Coronary artery (tissue), 2 donors: ENCODE measurements at regions not wholly inside any gene's neighbourhood (a gene's known extent, or its start where the extent isn't known, plus 50 kb on each side); places are given as distances from the start of the nearest gene placed in this dataset.

Experiments
- DNase-seq: peaks from one replicate; pipeline ENCODE4 v3.0.0-alpha.2; 2017; ENCODE audit warnings: low spot score
- H3K27ac ChIP-seq, 2 donors: fragments of 200-600 bp; sonication (generic); one replicate each; pipeline ENCODE4 v1.5.1; 2016 to 2019
- H3K4me3 ChIP-seq: fragments of 200-600 bp; sonication (generic); 2 replicates; pipeline ENCODE4 v1.5.1; 2016; ENCODE audit warnings: mild to moderate bottlenecking, moderate library complexity
- CTCF ChIP-seq: fragments of 200-600 bp; sonication (generic); IDR thresholded peaks from one replicate; pipeline ENCODE4 v1.5.1; 2019; ENCODE audit warnings: antibody characterized with exemption

GRCh38 chr17:36720131-36720530 is 118.7 kb downstream of the MRM1 start:
- Histone ChIP-seq H3K27ac (no peak overlapping the region), H3K4me3 (no peak overlapping the region)
- DNase-seq, result no peak
- no peak for TF ChIP-seq CTCF

- H3K27ac ChIP-seq, result peak overlapping the region in 1 of 2 donors; percentile 32
- TF ChIP-seq CTCF, result no peak
- peak overlapping the region; percentile 71 for H3K4me3 ChIP-seq
- no peak for DNase-seq
Measured at GRCh38 chr17:36721560-36722120, 120.3 kb downstream of the MRM1 start.

GRCh38 chr17:36722121-36722902 is 120.9 kb downstream of the MRM1 start:
- peak overlapping the region in 1 of 2 donors; percentile 34 for H3K27ac ChIP-seq
- TF ChIP-seq CTCF, result no peak
- no peak for DNase-seq
- peak overlapping the region; percentile 71 for H3K4me3 ChIP-seq

- TF ChIP-seq CTCF, result no peak
- no peak for DNase-seq
- no peak overlapping the region for H3K27ac ChIP-seq
- peak overlapping the region; percentile 71 for H3K4me3 ChIP-seq
Measured at GRCh38 chr17:36722903-36723263, 121.5 kb downstream of the MRM1 start.

GRCh38 chr17:36723459-36724025 is 122.2 kb downstream of the MRM1 start:
- TF ChIP-seq CTCF, result no peak
- Histone ChIP-seq H3K4me3 (no peak overlapping the region), H3K27ac (no peak overlapping the region)
- no peak for DNase-seq

GRCh38 chr17:36726199-36726598 is 124.8 kb downstream of the MRM1 start:
- Histone ChIP-seq H3K4me3 (no peak overlapping the region), H3K27ac (no peak overlapping the region)
- no peak for TF ChIP-seq CTCF
- no peak for DNase-seq

GRCh38 chr17:36727052-36727451 is 125.7 kb downstream of the MRM1 start:
- no peak for DNase-seq
- TF ChIP-seq CTCF, result no peak
- no peak overlapping the region for H3K4me3 ChIP-seq
- no peak overlapping the region for H3K27ac ChIP-seq
